GM19043 (cell line): ENCODE measurements at regions not wholly inside any gene's neighbourhood (a gene's known extent, or its start where the extent isn't known, plus 50 kb on each side); places are given as distances from the start of the nearest gene placed in this dataset.
"Not testable (repeated sequence)": the region's sequence is repeated elsewhere in the genome, so short reads cannot be mapped to it uniquely, and the experiment has no call there.

ENCODE experiments used
- ATAC-seq: cut with Tn5 transposase; IDR thresholded peaks from one replicate; pipeline ENCODE4 v1.9.1; 2021; ENCODE audit warnings: low read depth; ENCODE audit not compliant: unreplicated experiment

DNA sequence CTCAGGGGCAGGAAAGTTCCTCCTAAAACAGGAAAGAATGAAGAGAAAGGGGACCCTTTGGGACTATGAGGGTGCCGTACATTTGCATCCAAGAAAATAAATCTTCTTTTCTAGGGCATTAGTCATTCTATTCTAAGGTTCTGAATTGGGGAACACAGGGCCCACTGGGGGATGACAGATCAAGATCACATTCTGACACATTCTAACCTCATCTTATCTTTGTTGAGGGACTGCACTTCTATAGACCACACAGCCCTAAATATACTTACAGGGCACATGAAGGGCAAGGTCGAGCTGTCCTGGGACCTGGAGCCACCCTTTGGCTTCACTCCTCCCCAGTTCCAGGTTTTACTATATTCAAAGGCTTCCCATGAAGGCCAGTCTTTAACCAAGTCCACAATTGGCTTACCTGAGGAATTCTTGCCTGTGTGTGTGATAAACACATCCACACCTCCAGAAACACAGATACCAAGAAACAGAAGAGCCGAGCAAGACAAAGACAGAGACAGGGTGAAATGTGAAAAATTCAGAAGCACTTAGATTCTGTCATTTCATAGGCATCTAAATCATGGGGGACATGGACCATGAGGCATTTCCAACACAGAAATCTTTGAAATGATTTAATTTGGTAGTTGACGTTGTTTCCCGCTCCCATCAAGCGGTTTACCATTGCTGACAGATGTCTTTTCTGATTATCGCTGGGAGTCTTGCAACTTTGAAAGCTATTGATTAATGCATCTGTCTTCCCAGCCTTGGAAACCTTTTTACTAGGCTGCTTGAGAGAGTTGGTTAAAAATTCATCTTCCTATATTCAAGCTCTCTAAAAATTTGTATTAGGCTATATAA lies 75.8 kb downstream of the CCDC71L start:
- ATAC-seq, result no peak

GRCh38 chr7:106583706-106584690 lies 77.0 kb downstream of the CCDC71L start:
- no peak for ATAC-seq

DNA sequence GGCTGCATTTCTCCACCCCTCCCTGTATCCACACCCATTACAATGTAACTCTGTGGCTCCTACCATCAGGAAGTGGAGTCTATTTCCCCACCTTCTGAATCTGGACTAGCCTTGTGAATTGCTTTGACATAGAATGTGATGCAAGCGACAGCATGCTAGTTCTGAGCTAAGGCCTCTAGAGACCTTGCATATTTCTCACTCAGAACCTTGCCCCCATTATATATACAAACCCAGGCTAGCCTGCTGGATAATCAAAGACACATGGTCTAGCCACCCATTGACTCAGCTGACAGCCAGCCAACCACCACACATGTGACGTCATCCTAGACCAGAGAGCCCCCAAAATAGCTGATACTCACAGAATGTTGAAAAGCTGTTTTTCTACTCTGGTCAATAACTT lies 77.9 kb downstream of the CCDC71L start:
- ATAC-seq, result no peak

- ATAC-seq, result no peak
Measured at GRCh38 chr7:106582365-106582764, 78.6 kb downstream of the CCDC71L start.

- ATAC-seq, result not testable (repeated sequence)
Measured at GRCh38 chr7:106579086-106579485, 81.9 kb downstream of the CCDC71L start.

DNA sequence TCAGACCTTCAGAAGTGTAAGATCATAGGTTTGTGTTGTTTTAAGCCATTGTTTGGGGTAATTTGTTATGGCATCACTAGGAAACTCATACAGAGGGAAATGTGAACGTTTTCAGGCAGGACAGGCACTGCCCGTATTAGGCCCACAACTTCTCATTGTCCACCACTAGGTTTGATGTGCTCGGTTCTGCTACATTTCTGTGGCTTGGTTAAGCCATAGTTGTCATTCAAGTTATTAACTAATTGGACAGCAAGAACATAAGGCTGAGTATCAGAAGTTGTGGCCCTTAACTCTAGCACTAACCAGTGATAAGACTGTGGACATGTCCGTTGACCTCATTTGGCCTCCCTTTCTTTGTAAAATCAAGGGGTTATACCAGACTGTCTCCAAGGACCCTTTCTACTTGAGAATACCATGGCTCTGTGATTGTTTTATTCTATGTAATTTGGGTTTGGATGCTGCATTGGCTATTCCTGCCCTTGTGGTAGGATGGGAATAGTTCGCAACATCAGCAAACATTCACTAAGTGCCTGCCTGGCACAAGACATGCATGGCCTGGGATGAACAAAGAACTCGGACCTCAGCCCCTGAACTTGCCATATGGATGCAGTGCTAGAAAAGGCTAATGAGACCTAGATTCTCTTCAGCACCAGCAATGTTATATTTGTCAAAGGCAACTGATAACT lies 85.7 kb downstream of the CCDC71L start:
- no peak for ATAC-seq

- no peak for ATAC-seq
Measured at GRCh38 chr7:106573738-106574137, 87.2 kb downstream of the CCDC71L start.

- no peak for ATAC-seq
Measured at GRCh38 chr7:106573125-106573663, 87.8 kb downstream of the CCDC71L start.

DNA sequence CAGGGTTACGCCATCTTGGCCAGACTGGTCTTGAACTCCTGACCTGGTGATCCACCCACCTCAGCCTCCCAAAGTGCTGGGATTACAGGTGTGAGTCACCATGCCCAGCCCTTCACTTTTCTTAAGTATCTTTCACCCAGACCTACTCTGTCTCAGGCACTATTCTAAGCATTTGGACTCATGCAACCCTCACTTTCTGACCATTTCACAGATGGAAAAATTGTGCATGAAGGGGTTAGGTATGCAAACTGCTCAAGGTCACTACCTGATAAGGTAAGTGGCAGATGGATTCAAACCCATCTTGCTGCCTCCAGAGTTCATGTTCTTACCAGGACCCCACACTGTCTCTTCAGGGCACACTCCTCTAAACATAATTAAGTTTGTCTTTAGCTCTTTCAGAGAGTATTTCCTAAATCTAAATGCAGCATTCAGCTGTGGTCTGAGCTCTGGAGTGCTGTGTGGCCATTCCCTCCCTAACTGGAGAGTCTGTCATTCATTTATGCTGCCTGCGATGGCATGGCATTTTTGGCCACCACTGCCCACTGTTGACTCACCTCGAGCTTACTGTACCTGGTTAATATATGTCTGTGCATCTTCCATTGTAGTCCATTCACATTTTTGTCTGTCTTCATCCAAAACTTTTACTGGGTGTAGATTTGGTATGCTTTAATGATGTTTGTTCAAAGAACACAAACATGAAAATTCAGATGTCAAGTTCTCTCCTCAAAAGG lies 88.4 kb downstream of the CCDC71L start:
- ATAC-seq, result no peak

DNA sequence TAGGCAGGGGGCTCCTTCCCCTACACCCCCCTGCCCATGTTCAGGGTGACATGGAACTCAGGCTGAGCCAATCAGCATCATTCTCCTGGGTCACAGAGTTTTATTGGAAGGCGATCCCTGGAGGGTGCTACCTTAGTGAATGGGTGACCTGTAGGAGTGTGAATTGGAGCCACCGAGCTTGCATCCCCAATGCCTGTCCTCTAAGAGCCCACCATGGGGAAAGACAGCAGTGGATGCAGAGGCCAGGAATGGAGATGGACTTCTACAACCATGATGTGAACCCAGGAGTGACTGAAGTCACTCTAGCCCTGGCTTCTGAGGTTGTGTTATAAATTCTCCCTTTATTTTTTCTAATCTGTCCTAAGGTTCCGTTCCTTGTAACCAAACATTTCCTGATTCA lies 89.4 kb downstream of the CCDC71L start:
- no peak for ATAC-seq

DNA sequence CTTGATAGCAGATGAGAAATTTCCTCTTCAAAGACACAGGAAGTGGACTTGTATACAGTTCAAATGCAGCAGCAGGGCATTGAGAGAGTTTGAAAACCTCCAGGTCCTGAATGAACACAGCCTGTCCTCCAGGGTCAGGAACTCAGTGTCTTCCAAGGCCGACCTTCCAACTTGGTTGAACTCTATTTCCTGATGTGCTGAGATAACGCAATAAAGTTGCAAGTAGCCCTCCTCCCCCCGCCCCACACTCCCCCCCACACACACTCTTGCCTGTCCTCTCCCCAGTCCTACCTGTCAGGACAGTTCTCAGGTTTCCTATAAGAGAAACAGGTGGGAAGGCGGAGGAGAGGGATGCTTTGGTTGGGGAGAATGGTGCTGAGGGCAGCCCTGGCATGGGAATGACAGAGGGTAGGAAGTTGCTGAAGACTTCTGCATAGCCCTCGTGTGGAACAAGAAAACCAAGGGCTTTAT lies 90.0 kb downstream of the CCDC71L start:
- ATAC-seq, result no peak

DNA sequence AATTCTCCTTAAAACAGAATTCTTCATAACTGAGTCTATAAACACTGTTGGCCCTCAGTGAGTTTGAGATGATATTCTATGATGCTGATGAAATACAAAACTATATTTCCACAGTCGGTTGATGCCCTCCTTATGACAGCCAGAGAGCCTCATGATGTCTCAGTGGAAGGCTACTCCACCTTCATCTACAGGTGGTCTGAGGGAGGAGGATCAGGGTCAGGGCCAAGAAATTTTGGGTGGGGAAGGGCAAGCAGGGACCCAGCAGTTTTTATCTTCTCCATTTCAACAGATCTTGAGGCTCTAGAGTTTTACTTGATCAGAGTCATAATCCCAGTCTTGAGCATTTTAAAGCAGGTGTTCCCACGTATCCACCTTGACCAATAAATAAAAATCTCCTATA lies 90.8 kb downstream of the CCDC71L start:
- ATAC-seq, result no peak

DNA sequence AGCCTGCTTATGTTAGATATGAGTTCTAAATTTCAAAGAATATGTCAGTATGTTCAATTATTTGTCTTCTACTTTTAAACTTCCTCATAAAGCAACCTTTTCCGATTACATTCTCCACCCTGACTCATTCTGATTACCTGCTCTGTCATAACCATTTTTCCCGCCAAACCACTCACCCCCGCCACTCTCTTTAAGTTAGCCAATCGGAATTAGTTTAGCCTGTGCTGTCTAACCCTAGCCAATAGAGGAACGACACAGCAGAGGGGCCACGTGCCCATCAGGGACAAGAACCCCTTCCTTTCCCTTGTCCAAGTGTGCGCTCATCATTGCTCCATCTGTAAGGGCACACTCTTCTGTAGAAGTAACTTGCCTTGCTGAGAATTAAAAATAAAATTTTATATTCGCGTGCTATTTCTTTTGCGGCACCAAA lies 91.4 kb downstream of the CCDC71L start:
- ATAC-seq, result no peak

DNA sequence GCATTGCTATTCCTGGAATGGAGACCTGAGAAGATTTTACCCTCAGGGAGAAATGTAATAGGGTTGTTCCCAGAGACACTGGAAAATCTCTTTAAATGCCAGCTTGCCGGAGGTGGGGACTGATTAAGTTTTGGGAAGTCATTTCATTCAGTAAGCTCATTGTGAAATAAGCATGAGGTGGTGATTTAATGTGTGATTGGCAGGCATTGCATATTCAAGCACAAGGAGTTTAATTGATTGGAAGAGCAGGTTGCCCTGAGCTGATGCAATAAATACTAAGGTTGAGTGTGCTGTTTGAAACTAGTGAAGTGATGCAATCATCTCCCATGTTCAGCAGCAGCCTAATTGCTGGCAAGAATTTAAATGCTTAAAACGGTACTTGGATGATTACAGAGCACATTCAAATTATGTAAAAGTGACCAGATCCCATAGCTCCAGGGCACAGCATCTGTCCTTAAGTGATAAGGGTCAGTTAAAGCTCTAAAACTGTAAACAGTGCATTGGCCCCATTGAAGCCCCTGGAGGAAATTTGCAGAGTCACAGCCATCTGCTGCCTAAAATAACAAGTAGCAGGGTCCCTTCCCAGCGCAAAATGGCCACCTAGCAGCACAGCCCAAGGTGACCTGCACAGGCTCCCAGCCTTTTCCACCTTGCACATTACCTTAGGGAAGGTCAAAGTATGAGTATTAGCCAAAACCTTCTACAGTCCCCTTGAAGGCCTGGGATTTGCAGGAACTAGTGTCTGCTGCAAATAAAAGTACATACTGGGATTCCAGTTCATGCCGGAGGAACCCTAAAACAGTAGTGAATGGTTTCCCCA lies 92.1 kb downstream of the CCDC71L start:
- no peak for ATAC-seq

DNA sequence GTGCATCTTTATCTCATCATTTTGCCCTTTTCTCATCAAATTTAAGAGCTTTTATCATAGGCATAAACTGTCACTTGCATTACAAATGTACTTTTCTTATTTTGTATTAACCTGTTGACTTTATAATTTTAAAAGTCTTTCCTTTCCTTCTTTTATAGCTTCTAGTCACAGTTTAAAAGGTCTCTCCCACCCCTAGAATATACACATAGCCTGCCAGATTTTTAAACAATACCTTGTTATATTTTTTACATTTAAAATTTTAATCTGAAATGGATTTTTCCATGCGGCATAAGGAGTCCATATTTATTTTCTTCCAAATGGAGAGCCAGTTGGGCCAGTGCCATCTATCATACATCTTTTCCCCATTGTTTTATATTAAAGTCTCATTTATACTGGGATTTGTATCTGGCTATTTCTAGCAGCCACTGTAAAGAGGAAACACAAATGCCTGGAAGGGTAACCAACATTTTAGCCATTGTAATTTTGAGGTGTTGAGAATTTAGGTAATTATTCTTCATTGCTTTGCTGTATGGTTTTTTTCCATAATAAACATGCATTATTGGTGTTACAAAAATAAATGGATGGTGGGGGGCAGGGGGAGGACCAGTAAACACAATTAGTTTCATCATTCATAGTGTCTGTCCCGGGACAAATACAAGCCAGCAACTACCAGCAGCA lies 92.8 kb downstream of the CCDC71L start:
- no peak for ATAC-seq

DNA sequence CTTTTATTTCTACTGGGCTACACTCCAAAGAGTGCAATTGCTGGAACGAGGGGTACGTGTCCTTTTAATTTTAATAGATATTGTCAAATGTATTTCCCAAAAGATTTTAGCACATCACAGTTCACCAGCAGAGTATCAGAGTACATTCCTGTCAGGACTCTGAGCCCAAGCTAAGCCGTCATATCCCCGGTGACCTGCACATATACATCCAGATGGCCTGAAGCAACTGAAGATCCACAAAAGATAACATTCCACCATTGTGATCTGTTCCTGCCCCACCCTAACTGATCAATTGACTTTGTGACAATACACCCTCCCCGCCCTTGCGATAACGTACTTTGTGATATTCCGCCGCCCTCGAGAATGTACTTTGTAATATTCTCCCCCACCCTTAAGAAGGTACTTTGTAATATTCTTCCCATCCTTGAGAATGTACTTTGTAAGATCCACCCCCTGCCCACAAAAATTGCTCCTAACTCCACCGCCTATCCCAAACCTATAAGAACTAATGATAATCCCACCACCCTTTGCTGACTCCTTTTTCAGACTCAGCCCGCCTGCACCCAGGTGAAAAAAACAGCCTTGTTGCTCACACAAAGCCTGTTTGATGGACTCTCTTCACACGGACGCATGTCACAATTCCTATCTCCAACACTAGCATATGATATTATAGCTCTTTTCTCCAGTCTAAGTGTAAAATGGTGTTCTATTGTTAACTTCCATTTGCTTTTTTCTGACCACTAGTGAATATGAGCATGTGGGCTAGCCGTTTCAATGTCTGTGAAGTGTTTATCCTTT lies 93.6 kb downstream of the CCDC71L start:
- not testable (repeated sequence) for ATAC-seq

GRCh38 chr7:106566672-106567071 lies 94.3 kb downstream of the CCDC71L start:
- no peak for ATAC-seq

DNA sequence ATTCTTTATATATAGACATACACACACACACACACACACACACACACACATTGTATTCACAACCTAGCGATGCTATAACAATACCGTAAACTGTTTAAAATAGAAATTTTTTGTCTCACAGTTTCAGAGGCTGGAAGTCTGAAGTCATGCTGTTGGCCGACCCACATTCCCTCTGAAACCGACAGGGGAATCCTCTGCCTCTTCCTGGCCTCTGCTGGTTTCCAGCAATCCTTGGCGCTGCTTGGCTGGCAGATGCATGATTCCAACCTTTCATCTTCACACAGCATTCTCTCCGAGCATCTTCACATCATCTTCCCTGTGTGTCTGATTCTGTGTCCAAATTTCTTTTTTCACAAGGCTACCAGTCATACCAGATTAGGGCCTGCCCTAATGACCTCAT lies 94.8 kb downstream of the CCDC71L start:
- no peak for ATAC-seq
